K562 (cell line): ENCODE measurements at regions not wholly inside any gene's neighbourhood (a gene's known extent, or its start where the extent isn't known, plus 50 kb on each side); places are given as distances from the start of the nearest gene placed in this dataset.

Source experiments
- TARDBP ChIP-seq: fragments of 450-650 bp; IDR thresholded peaks from 2 replicates; pipeline ENCODE4 v1.6.1; 2016
- TF ChIP-seq, protein P1 (sequence below): fragments of 200-800 bp; sonication (Bioruptor generic); IDR thresholded peaks from 2 replicates; pipeline ENCODE4 v1.6.1; 2017; ENCODE audit warnings: missing genetic modification characterization, missing compliant biosample characterization

GRCh38 chr13:93146584-93147297 is 79.9 kb upstream of the GPC6 start:
- TF ChIP-seq TARDBP, result no peak
- TF ChIP-seq, protein P1, sequence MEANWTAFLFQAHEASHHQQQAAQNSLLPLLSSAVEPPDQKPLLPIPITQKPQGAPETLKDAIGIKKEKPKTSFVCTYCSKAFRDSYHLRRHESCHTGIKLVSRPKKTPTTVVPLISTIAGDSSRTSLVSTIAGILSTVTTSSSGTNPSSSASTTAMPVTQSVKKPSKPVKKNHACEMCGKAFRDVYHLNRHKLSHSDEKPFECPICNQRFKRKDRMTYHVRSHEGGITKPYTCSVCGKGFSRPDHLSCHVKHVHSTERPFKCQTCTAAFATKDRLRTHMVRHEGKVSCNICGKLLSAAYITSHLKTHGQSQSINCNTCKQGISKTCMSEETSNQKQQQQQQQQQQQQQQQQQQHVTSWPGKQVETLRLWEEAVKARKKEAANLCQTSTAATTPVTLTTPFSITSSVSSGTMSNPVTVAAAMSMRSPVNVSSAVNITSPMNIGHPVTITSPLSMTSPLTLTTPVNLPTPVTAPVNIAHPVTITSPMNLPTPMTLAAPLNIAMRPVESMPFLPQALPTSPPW (CRISPR knock-in tag), result no peak
